GM12892 (cell line): ENCODE measurements at regions not wholly inside any gene's neighbourhood (a gene's known extent, or its start where the extent isn't known, plus 50 kb on each side); places are given as distances from the start of the nearest gene placed in this dataset.

ENCODE experiments used
- DNase-seq: peaks from one replicate; pipeline ENCODE4 v3.0.0; 2011; ENCODE audit not compliant: insufficient read length
- FAIRE-seq: peaks from 2 replicates; lab custom pipeline; 2011; peaks lifted over from hg19 to GRCh38; lab: Jason Lieb, UNC
- POLR2A ChIP-seq: IDR thresholded peaks from 2 replicates; pipeline ENCODE4 v1.6.1; 2011; ENCODE audit warnings: low read depth, low read length, control low read depth
- POLR2AphosphoS5 ChIP-seq: IDR thresholded peaks from 2 replicates; pipeline ENCODE4 v1.6.1; 2011; ENCODE audit warnings: low read depth, low read length, control low read depth
- TAF1 ChIP-seq: IDR thresholded peaks from 2 replicates; pipeline ENCODE4 v1.6.1; 2011; ENCODE audit warnings: low read depth, mild to moderate bottlenecking, control low read depth, low read length, borderline replicate concordance

GRCh38 chr9:14987858-14988257 lies 77.6 kb upstream of the FREM1 start:
- no peak for FAIRE-seq
- no peak for DNase-seq
- TF ChIP-seq POLR2AphosphoS5 = no peak
- no peak for TF ChIP-seq TAF1
- TF ChIP-seq POLR2A = no peak

GRCh38 chr9:14985419-14985818 lies 75.2 kb upstream of the FREM1 start:
- TF ChIP-seq POLR2A (no peak), POLR2AphosphoS5 (no peak), TAF1 (no peak)
- DNase-seq (no peak), FAIRE-seq (no peak)

GRCh38 chr9:14983599-14983998 lies 73.4 kb upstream of the FREM1 start:
- TF ChIP-seq POLR2AphosphoS5 (no peak), TAF1 (no peak), POLR2A (no peak)
- DNase-seq = no peak
- no peak for FAIRE-seq

- TF ChIP-seq POLR2A (no peak), TAF1 (no peak), POLR2AphosphoS5 (no peak)
- FAIRE-seq (no peak), DNase-seq (no peak)
Measured at GRCh38 chr9:14981291-14981950, 71.2 kb upstream of the FREM1 start.

- TF ChIP-seq POLR2AphosphoS5 = no peak
- TF ChIP-seq TAF1 = no peak
- no peak for TF ChIP-seq POLR2A
- FAIRE-seq = no peak
- no peak for DNase-seq
Measured at GRCh38 chr9:14978022-14979000, 68.1 kb upstream of the FREM1 start.

- no peak for TF ChIP-seq TAF1
- TF ChIP-seq POLR2AphosphoS5 = no peak
- no peak for TF ChIP-seq POLR2A
- FAIRE-seq = no peak
- no peak for DNase-seq
Measured at GRCh38 chr9:14967450-14968321, 57.5 kb upstream of the FREM1 start.

GRCh38 chr9:14962193-14962882 lies 52.1 kb upstream of the FREM1 start:
- TF ChIP-seq TAF1 (no peak), POLR2AphosphoS5 (no peak), POLR2A (no peak)
- DNase-seq (no peak), FAIRE-seq (no peak)

GRCh38 chr9:14961372-14962068 lies 51.3 kb upstream of the FREM1 start:
- no peak for DNase-seq
- FAIRE-seq = no peak
- no peak for TF ChIP-seq POLR2A

GRCh38 chr9:14960881-14961280 lies 50.7 kb upstream of the FREM1 start:
- no peak for TF ChIP-seq POLR2A
- TF ChIP-seq POLR2AphosphoS5 = no peak
- TF ChIP-seq TAF1 = no peak
- DNase-seq (no peak), FAIRE-seq (no peak)
